ENCODE measurements at regions not wholly inside any gene's neighbourhood (a gene's known extent, or its start where the extent isn't known, plus 50 kb on each side); places are given as distances from the start of the nearest gene placed in this dataset.

GRCh38 chr9:23050548-23050947 is 603.9 kb downstream of the DMRTA1 start (continued):
- TF ChIP-seq ZNF398 (tag by site-specific recombination; IDR thresholded peaks at IDR 0.05) = no peak

GRCh38 chr9:23073136-23073535 is 626.5 kb downstream of the DMRTA1 start:
- Histone ChIP-seq H3K36me3 (ENCODE audit: control insufficient read depth in 2 of 2, insufficient read depth in 1 of 2, low read length in 2 of 2) (no peaks in the 10 kb centered on the region), H3K9me3 (ENCODE audit: control insufficient read depth, insufficient read depth, low read depth, low read length) (no peaks in the 10 kb centered on the region), H3K4me3 (ENCODE audit: low read depth, low read length) (no peak overlapping the region), H3K4me1 (ENCODE audit: control insufficient read depth, insufficient read depth, low read length) (no peaks in the 10 kb centered on the region), H3K27ac (ENCODE audit: extremely low read depth, low read depth, low read length) (no peak overlapping the region)
- CTCF ChIA-PET = interaction anchor here (0.6 to 0.7 kb wide), 2 partner anchors 261 to 415 kb away, joined by 3 to 4 read pairs; no protein-coding TSS in a partner anchor
- POLR2A ChIA-PET = no interaction called here
- TF ChIP-seq ZNF747 (tag by site-specific recombination; IDR thresholded peaks at IDR 0.05) (no peak), ZNF148 (tag by site-specific recombination; IDR thresholded peaks at IDR 0.05; ENCODE audit: borderline replicate concordance) (no peak), ZNF138 (tag by site-specific recombination; IDR thresholded peaks at IDR 0.05; ENCODE audit: borderline replicate concordance) (no peak), ZNF133 (tag by site-specific recombination; IDR thresholded peaks at IDR 0.05) (no peak), ZNF701 (tag by site-specific recombination; IDR thresholded peaks at IDR 0.05) (no peak), ZNF560 (tag by site-specific recombination; IDR thresholded peaks at IDR 0.05; ENCODE audit: borderline replicate concordance) (no peak), ZNF623 (tag by site-specific recombination; IDR thresholded peaks at IDR 0.05) (no peak), ZNF2 (tag by site-specific recombination; IDR thresholded peaks at IDR 0.05) (no peak), GLI4 (tag by site-specific recombination; IDR thresholded peaks at IDR 0.05) (no peak), ZBTB7A (tag by site-specific recombination; IDR thresholded peaks at IDR 0.05; ENCODE audit: low read depth) (no peak), ZNF639 (tag by site-specific recombination; IDR thresholded peaks at IDR 0.05) (no peak), GLIS1 (tag by site-specific recombination; IDR thresholded peaks at IDR 0.05) (no peak), ZNF354C (tag by site-specific recombination; IDR thresholded peaks at IDR 0.05; ENCODE audit: borderline replicate concordance, low read depth) (no peak), ZNF391 (tag by site-specific recombination; IDR thresholded peaks at IDR 0.05; ENCODE audit: borderline replicate concordance, low read depth) (no peak), HOXD13 (CRISPR knock-in tag; IDR thresholded peaks at IDR 0.05; ENCODE audit: borderline replicate concordance) (no peak), OSR2 (tag by site-specific recombination; IDR thresholded peaks at IDR 0.05) (no peak)

GRCh38 chr9:23079798-23080197 is 633.2 kb downstream of the DMRTA1 start:
- Histone ChIP-seq H3K4me1 (ENCODE audit: control insufficient read depth, insufficient read depth, low read length) (no peaks in the 10 kb centered on the region), H3K27ac (ENCODE audit: extremely low read depth, low read depth, low read length) (no peak overlapping the region), H3K4me3 (ENCODE audit: low read depth, low read length) (no peak overlapping the region), H3K36me3 (ENCODE audit: control insufficient read depth in 2 of 2, insufficient read depth in 1 of 2, low read length in 2 of 2) (no peaks in the 10 kb centered on the region), H3K9me3 (ENCODE audit: control insufficient read depth, insufficient read depth, low read depth, low read length) (no peaks in the 10 kb centered on the region)
- ChIA-PET CTCF (no interaction called here), POLR2A (no interaction called here)
- TF ChIP-seq SP3 (tag by site-specific recombination; IDR thresholded peaks at IDR 0.05) = no peak
- TF ChIP-seq ZNF391 (tag by site-specific recombination; IDR thresholded peaks at IDR 0.05; ENCODE audit: borderline replicate concordance, low read depth) = no peak
- no peak for TF ChIP-seq KLF7 (tag by site-specific recombination; IDR thresholded peaks at IDR 0.05; ENCODE audit: borderline replicate concordance)
- TF ChIP-seq ZNF202 (tag by site-specific recombination; IDR thresholded peaks at IDR 0.05; ENCODE audit: borderline replicate concordance) = no peak
- no peak for TF ChIP-seq ZFP69B (tag by site-specific recombination; IDR thresholded peaks at IDR 0.05)
- TF ChIP-seq ELK4 (IDR thresholded peaks at IDR 0.05; ENCODE audit: borderline replicate concordance, low read depth, low read length) = no peak
- TF ChIP-seq ZNF248 (tag by site-specific recombination; IDR thresholded peaks at IDR 0.05) = no peak
- TF ChIP-seq ZSCAN5A (tag by site-specific recombination; IDR thresholded peaks at IDR 0.05) = no peak
- no peak for TF ChIP-seq PRDM1 (tag by site-specific recombination; IDR thresholded peaks at IDR 0.05)
- TF ChIP-seq ZBTB21 (tag by site-specific recombination; IDR thresholded peaks at IDR 0.05) = no peak
